ENCODE measurements at regions not wholly inside any gene's neighbourhood (a gene's known extent, or its start where the extent isn't known, plus 50 kb on each side); places are given as distances from the start of the nearest gene placed in this dataset.

GRCh38 chr6:21895555-21895954, 302.0 kb downstream of the SOX4 start:
- TF ChIP-seq CTCF (conservative IDR thresholded peaks at IDR 0.05; ENCODE audit: low read length) (no peak), EZH2phosphoT487 (IDR thresholded peaks at IDR 0.05; ENCODE audit: borderline replicate concordance) (no peak)

Measured in Loucy (cell line).